ENCODE measurements at regions not wholly inside any gene's neighbourhood (a gene's known extent, or its start where the extent isn't known, plus 50 kb on each side); places are given as distances from the start of the nearest gene placed in this dataset.

GRCh38 chr12:45102818-45103217, 51.9 kb upstream of the DBX2 start:
- no peak for DNase-seq (ENCODE audit: low read depth)

- DNase-seq (ENCODE audit: low read depth), result no peak
Measured at GRCh38 chr12:45105996-45106395, 55.1 kb upstream of the DBX2 start.

- DNase-seq (ENCODE audit: low read depth), result no peak
Measured at GRCh38 chr12:45112306-45112705, 61.4 kb upstream of the DBX2 start.

GRCh38 chr12:45121224-45121623, 70.3 kb upstream of the DBX2 start:
- no peak for DNase-seq (ENCODE audit: low read depth)

GRCh38 chr12:45122768-45123380, 72.0 kb upstream of the DBX2 start:
- peak; percentile 13 for DNase-seq (ENCODE audit: low read depth)

- no peak for DNase-seq (ENCODE audit: low read depth)
Measured at GRCh38 chr12:45124485-45125155, 73.7 kb upstream of the DBX2 start.

GRCh38 chr12:45125997-45126396, 75.1 kb upstream of the DBX2 start:
- DNase-seq (ENCODE audit: low read depth), result no peak

GRCh38 chr12:45128637-45129036, 77.7 kb upstream of the DBX2 start:
- no peak for DNase-seq (ENCODE audit: low read depth)

- peak; percentile 21 for DNase-seq (ENCODE audit: low read depth)
Measured at GRCh38 chr12:45130881-45131281, 80.0 kb upstream of the DBX2 start.

GRCh38 chr12:45131506-45131905, 80.6 kb upstream of the DBX2 start:
- no peak for DNase-seq (ENCODE audit: low read depth)

- no peak for DNase-seq (ENCODE audit: low read depth)
Measured at GRCh38 chr12:45138609-45139008, 77.3 kb upstream of the ANO6 start.

- DNase-seq (ENCODE audit: low read depth), result no peak
Measured at GRCh38 chr12:45148006-45148405, 67.9 kb upstream of the ANO6 start.

GRCh38 chr12:45148619-45149018, 67.3 kb upstream of the ANO6 start:
- DNase-seq (ENCODE audit: low read depth), result no peak

- no peak for DNase-seq (ENCODE audit: low read depth)
Measured at GRCh38 chr12:45165284-45165683, 50.6 kb upstream of the ANO6 start.

- DNase-seq (ENCODE audit: low read depth), result peak; percentile 18
Measured at GRCh38 chr12:45166056-45166455, 49.8 kb upstream of the ANO6 start.
